ENCODE measurements at regions not wholly inside any gene's neighbourhood (a gene's known extent, or its start where the extent isn't known, plus 50 kb on each side); places are given as distances from the start of the nearest gene placed in this dataset.
"Not testable (repeated sequence)": the region's sequence is repeated elsewhere in the genome, so short reads cannot be mapped to it uniquely, and the experiment has no call there.

GRCh38 chr2:215889240-215889969, 123.9 kb downstream of the MREG start:
- not testable (repeated sequence) for DNase-seq

- DNase-seq = no peak
These were observed 124.7 kb downstream of the MREG start for GRCh38 chr2:215888680-215889079.

- DNase-seq = no peak
These were observed 126.0 kb downstream of the MREG start for GRCh38 chr2:215887303-215887702.

GRCh38 chr2:215886022-215886421, 127.3 kb downstream of the MREG start:
- DNase-seq = no peak

- DNase-seq = no peak
These were observed 127.8 kb downstream of the MREG start for GRCh38 chr2:215885536-215885935.

- no peak for DNase-seq
These were observed 128.8 kb downstream of the MREG start for GRCh38 chr2:215884451-215885087.

- DNase-seq = no peak
These were observed 129.6 kb downstream of the MREG start for GRCh38 chr2:215883799-215884198.

GRCh38 chr2:215882689-215883088, 130.7 kb downstream of the MREG start:
- no peak for DNase-seq

GRCh38 chr2:215881582-215881981, 131.8 kb downstream of the MREG start:
- DNase-seq = no peak

- DNase-seq = no peak
These were observed 132.4 kb downstream of the MREG start for GRCh38 chr2:215880970-215881369.

- no peak for DNase-seq
These were observed 133.1 kb downstream of the MREG start for GRCh38 chr2:215879977-215880940.

GRCh38 chr2:215879331-215879730, 134.0 kb downstream of the MREG start:
- DNase-seq = no peak

- no peak for DNase-seq
These were observed 134.8 kb downstream of the MREG start for GRCh38 chr2:215878476-215879063.

- DNase-seq = no peak
These were observed 136.5 kb downstream of the MREG start for GRCh38 chr2:215876937-215877238.

- DNase-seq = no peak
These were observed 137.0 kb downstream of the MREG start for GRCh38 chr2:215876139-215876936.

GRCh38 chr2:215874418-215874817, 138.9 kb downstream of the MREG start:
- DNase-seq = no peak

- no peak for DNase-seq
These were observed 142.4 kb downstream of the MREG start for GRCh38 chr2:215870986-215871385.

- DNase-seq = no peak
These were observed 143.3 kb downstream of the MREG start for GRCh38 chr2:215870088-215870490.

- DNase-seq = no peak
These were observed 144.4 kb downstream of the MREG start for GRCh38 chr2:215868846-215869543.

GRCh38 chr2:215866606-215867005, 146.7 kb downstream of the MREG start:
- DNase-seq = no peak

GRCh38 chr2:215863687-215864086, 149.7 kb downstream of the MREG start:
- DNase-seq = no peak

- DNase-seq = no peak
These were observed 151.0 kb downstream of the MREG start for GRCh38 chr2:215862351-215862771.

All from NCI-H1048 (cell line).